Panc1 (cell line): ENCODE measurements at regions not wholly inside any gene's neighbourhood (a gene's known extent, or its start where the extent isn't known, plus 50 kb on each side); places are given as distances from the start of the nearest gene placed in this dataset.

Experiments
- ATAC-seq: fragments of 200-7000 bp; cut with Tn5 transposase; 2 replicates; pipeline ENCODE4 v1.9.1; 2020; ENCODE audit warnings: mild to moderate bottlenecking, moderate library complexity
- BruUV-seq: library from RNA; stranded (reverse); fragments of 400-500 nt; replicated peaks from 2 replicates; lab custom pipeline; 2021; lab: Mats Ljungman, UMichigan
- CTCF ChIA-PET: fragments of 300-600 bp; sonication (Branson Sonifier 250); formaldehyde crosslinking; loops from one replicate; lab custom pipeline; 2022; ENCODE audit warnings: antibody characterized with exemption; lab: Charles Lee
- POLR2A ChIA-PET: fragments of 300-600 bp; sonication (Branson Sonifier 250); formaldehyde crosslinking; loops from one replicate; lab custom pipeline; 2022; ENCODE audit warnings: antibody characterized with exemption; lab: Charles Lee
- DNase-seq: peaks from one replicate; pipeline ENCODE4 v3.0.0-alpha.2; 2010; ENCODE audit warnings: low read depth, low spot score
- H3K27ac ChIP-seq: 2 replicates; pipeline ENCODE4 v1.5.1; 2011; ENCODE audit warnings: mild to moderate bottlenecking, low read length, inconsistent platforms
- H3K27me3 ChIP-seq: fragments of 200-500 bp; sonication (Bioruptor generic); 2 replicates; pipeline ENCODE4 v1.6.0; 2014; ENCODE audit warnings: low read length, inconsistent platforms; ENCODE audit not compliant: control insufficient read depth, insufficient read depth
- H3K36me3 ChIP-seq: fragments of 200-500 bp; sonication (Bioruptor generic); 2 replicates; pipeline ENCODE4 v1.5.1; 2014; ENCODE audit warnings: inconsistent platforms, mild to moderate bottlenecking, low read length, moderate library complexity; ENCODE audit not compliant: control insufficient read depth, insufficient read depth
- H3K4me1 ChIP-seq: 2 replicates; pipeline ENCODE4 v1.5.1; 2011; ENCODE audit warnings: inconsistent platforms, mild to moderate bottlenecking, low read length, moderate library complexity; ENCODE audit not compliant: control insufficient read depth, insufficient read depth
- H3K4me3 ChIP-seq, 2 experiments: 2 replicates each; pipeline ENCODE4 v1.5.1; 2011 to 2012; ENCODE audit warnings: low read depth in 2 of 2, low read length in 2 of 2, mild to moderate bottlenecking in 2 of 2, inconsistent platforms in 1 of 2, moderate library complexity in 1 of 2
- H3K9me3 ChIP-seq: fragments of 200-500 bp; sonication (Bioruptor generic); 2 replicates; pipeline ENCODE4 v1.5.1; 2014; ENCODE audit warnings: low read depth, mild to moderate bottlenecking, inconsistent platforms, low read length, moderate library complexity; ENCODE audit not compliant: control insufficient read depth, insufficient read depth
- POLR2AphosphoS5 ChIP-seq: IDR thresholded peaks from 2 replicates; pipeline ENCODE4 v1.6.1; 2012; ENCODE audit warnings: mild to moderate bottlenecking, low read depth, low read length, moderate library complexity
- SIN3A ChIP-seq: IDR thresholded peaks from 2 replicates; pipeline ENCODE4 v1.6.1; 2012; ENCODE audit warnings: low read depth, mild to moderate bottlenecking, low read length, moderate library complexity, borderline replicate concordance; ENCODE audit not compliant: insufficient read depth
- TCF7L2 ChIP-seq: IDR thresholded peaks from 2 replicates; pipeline ENCODE4 v1.6.1; 2011; ENCODE audit warnings: mild to moderate bottlenecking, low read depth, low read length, inconsistent platforms
- in situ Hi-C: cut with HindIII; loops from 2 replicates; pipeline ENCODE4 v1.10.0; 2016; ENCODE audit warnings: low sequenced_read_pairs, low pct_unique_long_range_greater_than_20kb
- intact Hi-C: fragments of 100-400 bp; cut with micrococcal nuclease; formaldehyde crosslinking; loops from one replicate; pipeline ENCODE4 v1.10.0; 2022; ENCODE audit not compliant: unreplicated experiment
- TF ChIP-seq, protein P1 (sequence below): fragments of 450-650 bp; IDR thresholded peaks from 2 replicates; pipeline ENCODE4 v1.5.1; 2017; ENCODE audit warnings: mild to moderate bottlenecking
- TF ChIP-seq, protein P2 (sequence below), 2 experiments: IDR thresholded peaks; 2 replicates each; pipeline ENCODE4 v1.6.1; 2011 to 2012; ENCODE audit warnings: low read depth in 2 of 2, control low read depth in 1 of 2, low read length in 1 of 2, mild to moderate bottlenecking in 1 of 2, moderate library complexity in 1 of 2; ENCODE audit not compliant: insufficient read depth in 1 of 2

- DNase-seq, result no peak
- no peaks in the 10 kb centered on the region for H3K27me3 ChIP-seq
- no peaks in the 10 kb centered on the region for H3K36me3 ChIP-seq
- TF ChIP-seq, protein P1, sequence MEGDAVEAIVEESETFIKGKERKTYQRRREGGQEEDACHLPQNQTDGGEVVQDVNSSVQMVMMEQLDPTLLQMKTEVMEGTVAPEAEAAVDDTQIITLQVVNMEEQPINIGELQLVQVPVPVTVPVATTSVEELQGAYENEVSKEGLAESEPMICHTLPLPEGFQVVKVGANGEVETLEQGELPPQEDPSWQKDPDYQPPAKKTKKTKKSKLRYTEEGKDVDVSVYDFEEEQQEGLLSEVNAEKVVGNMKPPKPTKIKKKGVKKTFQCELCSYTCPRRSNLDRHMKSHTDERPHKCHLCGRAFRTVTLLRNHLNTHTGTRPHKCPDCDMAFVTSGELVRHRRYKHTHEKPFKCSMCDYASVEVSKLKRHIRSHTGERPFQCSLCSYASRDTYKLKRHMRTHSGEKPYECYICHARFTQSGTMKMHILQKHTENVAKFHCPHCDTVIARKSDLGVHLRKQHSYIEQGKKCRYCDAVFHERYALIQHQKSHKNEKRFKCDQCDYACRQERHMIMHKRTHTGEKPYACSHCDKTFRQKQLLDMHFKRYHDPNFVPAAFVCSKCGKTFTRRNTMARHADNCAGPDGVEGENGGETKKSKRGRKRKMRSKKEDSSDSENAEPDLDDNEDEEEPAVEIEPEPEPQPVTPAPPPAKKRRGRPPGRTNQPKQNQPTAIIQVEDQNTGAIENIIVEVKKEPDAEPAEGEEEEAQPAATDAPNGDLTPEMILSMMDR, result no peak
- TF ChIP-seq, protein P2, sequence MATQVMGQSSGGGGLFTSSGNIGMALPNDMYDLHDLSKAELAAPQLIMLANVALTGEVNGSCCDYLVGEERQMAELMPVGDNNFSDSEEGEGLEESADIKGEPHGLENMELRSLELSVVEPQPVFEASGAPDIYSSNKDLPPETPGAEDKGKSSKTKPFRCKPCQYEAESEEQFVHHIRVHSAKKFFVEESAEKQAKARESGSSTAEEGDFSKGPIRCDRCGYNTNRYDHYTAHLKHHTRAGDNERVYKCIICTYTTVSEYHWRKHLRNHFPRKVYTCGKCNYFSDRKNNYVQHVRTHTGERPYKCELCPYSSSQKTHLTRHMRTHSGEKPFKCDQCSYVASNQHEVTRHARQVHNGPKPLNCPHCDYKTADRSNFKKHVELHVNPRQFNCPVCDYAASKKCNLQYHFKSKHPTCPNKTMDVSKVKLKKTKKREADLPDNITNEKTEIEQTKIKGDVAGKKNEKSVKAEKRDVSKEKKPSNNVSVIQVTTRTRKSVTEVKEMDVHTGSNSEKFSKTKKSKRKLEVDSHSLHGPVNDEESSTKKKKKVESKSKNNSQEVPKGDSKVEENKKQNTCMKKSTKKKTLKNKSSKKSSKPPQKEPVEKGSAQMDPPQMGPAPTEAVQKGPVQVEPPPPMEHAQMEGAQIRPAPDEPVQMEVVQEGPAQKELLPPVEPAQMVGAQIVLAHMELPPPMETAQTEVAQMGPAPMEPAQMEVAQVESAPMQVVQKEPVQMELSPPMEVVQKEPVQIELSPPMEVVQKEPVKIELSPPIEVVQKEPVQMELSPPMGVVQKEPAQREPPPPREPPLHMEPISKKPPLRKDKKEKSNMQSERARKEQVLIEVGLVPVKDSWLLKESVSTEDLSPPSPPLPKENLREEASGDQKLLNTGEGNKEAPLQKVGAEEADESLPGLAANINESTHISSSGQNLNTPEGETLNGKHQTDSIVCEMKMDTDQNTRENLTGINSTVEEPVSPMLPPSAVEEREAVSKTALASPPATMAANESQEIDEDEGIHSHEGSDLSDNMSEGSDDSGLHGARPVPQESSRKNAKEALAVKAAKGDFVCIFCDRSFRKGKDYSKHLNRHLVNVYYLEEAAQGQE (IDR thresholded peaks at IDR 0.05; ENCODE audit: insufficient read depth in 1 of 2, low read depth in 2 of 2, low read length in 1 of 2), result no peak
- TF ChIP-seq TCF7L2, result no peak
- no peak for TF ChIP-seq POLR2AphosphoS5
- TF ChIP-seq SIN3A, result no peak
- no TSS peak for BruUV-seq
- H3K4me3 ChIP-seq, result no peak overlapping the region
- ChIA-PET CTCF (no interaction called here), POLR2A (no interaction called here)
- intact Hi-C loops, result no loop called here
- no peaks in the 10 kb centered on the region; the same call in 1 of the 2 replicates for H3K9me3 ChIP-seq
- H3K27ac ChIP-seq, result no peak overlapping the region
- no peak for ATAC-seq
- H3K4me1 ChIP-seq, result no peaks in the 10 kb centered on the region
- in situ Hi-C loops, result no loop called here
Measured at GRCh38 chr3:144273601-144274000, 302.0 kb downstream of the DIPK2A start.

DNA sequence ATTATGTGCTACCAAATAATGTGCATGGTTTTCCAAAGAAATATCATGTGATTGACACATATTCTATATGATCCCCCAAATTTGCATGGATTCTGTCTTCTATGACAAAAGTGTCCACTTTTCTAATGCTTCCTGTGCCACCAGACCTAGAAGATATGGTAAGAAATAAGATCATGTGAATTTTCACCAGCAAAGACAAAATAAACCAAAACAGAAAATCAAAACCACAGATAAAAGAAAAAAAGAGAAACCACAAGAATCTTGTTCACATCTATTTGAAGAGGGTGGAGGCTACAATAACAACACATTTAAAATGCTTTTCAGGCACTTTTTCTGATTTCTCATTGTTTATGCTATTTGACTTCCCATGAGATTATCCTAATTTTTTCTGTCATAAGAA, 303.4 kb downstream of the DIPK2A start:
- CTCF ChIA-PET, result no interaction called here
- in situ Hi-C loops, result no loop called here
- no peak for ATAC-seq

More for the DNA sequence above, 303.4 kb downstream of the DIPK2A start:
- TF ChIP-seq POLR2AphosphoS5, result no peak
- no peak for TF ChIP-seq SIN3A
- TF ChIP-seq, protein P1, result no peak
- TF ChIP-seq TCF7L2, result no peak
- TF ChIP-seq, protein P2 (IDR thresholded peaks at IDR 0.05; ENCODE audit: insufficient read depth in 1 of 2, low read depth in 2 of 2, low read length in 1 of 2), result no peak
- H3K27ac ChIP-seq, result no peak overlapping the region
- no peaks in the 10 kb centered on the region for H3K27me3 ChIP-seq
- POLR2A ChIA-PET, result no interaction called here
- no peak for DNase-seq
- no TSS peak for BruUV-seq
- no peaks in the 10 kb centered on the region; the same call in 1 of the 2 replicates for H3K9me3 ChIP-seq
- intact Hi-C loops, result no loop called here
- no peaks in the 10 kb centered on the region for H3K4me1 ChIP-seq
- H3K4me3 ChIP-seq, result no peak overlapping the region
- H3K36me3 ChIP-seq, result no peaks in the 10 kb centered on the region
